ENCODE measurements at regions not wholly inside any gene's neighbourhood (a gene's known extent, or its start where the extent isn't known, plus 50 kb on each side); places are given as distances from the start of the nearest gene placed in this dataset.

- TF ChIP-seq CTCF (IDR thresholded peaks at IDR 0.05) (no peak), POLR2A (IDR thresholded peaks at IDR 0.05) (no peak)
Observed at GRCh38 chr7:12898620-12899019, 211.2 kb downstream of the ARL4A start.
